RPMI7951 (cell line): ENCODE measurements at regions not wholly inside any gene's neighbourhood (a gene's known extent, or its start where the extent isn't known, plus 50 kb on each side); places are given as distances from the start of the nearest gene placed in this dataset.

Experiments used
- DNase-seq: peaks from one replicate; pipeline ENCODE4 v3.0.0-alpha.2; 2012; ENCODE audit warnings: low read depth

DNA sequence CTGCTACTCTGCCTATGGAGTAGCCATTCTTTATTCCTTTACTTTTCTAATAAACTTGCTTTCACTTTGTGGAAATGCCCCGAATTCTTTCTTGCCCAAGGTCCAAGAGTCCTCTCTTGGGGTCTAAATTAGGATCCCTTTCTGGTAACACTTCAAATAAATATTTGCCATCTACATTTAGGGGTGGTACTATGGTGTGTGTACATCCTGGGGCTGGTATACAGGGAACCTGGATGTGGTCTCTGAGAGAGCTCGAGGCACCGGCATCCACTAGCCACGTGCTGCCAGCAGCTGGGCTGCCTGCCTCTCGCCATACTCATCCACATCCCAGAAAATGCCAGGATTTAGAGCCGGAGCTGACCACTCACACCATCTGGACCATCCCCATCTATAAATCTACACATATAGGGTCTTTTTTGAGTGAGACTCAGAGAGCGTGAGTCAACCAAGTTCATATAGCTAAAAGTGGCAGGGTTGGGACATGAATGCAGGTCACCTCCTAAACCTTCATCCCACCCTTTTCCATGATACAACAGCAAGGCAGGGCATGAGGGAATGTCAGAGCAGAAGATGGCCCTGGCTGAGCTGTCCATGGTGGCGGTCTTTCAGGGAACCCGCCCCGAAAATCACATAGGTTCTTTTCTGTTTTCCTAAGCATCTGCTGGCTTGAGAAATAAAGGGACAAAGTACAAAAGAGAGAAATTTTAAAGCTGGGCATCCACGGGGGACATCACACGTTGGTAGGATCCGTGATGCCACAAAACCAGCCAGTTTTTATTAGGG lies 76.6 kb upstream of the F3 start:
- DNase-seq, result no peak

DNA sequence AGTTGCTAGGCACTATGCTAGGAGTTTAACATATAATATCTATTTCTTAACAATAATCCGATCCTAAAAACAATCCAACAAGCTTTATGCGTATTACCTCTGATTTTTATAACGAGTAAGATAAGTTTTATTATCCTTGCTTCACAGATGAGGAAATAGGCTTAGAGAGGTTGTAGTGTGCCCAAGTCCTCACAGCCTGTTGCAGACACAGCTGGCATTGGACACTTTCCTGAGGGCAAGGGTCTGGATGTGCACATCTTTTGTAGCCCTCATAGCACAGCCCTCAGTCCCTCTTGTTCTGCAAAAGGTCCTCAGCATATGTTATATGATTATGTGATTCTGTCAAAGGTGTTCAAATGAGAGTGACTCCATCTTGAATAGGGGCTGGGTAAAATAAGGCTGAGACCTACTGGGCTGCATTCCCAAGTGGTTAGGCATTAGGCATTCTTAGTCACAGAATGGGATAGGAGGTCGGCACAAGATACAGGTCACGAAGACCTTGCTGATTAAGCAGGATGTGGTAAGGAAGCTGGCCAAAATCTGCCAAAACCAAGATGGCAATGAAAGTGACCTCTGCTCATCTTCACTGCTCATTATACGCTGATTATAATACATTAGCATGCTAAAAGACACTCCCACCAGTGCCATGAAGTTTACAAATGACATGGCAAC lies 75.7 kb upstream of the F3 start:
- peak; percentile 97 for DNase-seq

DNA sequence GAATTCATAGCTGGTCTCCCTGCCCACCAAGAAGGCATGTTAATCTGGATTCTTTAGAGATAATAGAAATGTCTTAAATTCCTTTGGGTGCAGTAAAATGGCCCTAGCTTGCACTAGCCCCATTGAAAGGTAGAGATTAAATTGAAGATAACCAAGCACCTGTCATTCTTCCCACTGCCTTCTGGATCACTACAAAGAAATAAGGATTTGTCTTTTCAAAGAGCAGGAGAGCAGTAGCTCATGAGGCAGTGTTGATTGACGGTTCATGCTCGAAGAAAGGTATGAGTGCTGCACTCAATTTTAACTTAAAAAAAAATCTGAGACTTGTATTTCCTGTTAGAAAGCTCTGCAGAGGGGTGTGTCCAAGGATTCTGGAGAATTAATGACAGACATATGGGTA lies 74.9 kb upstream of the F3 start:
- no peak for DNase-seq

DNA sequence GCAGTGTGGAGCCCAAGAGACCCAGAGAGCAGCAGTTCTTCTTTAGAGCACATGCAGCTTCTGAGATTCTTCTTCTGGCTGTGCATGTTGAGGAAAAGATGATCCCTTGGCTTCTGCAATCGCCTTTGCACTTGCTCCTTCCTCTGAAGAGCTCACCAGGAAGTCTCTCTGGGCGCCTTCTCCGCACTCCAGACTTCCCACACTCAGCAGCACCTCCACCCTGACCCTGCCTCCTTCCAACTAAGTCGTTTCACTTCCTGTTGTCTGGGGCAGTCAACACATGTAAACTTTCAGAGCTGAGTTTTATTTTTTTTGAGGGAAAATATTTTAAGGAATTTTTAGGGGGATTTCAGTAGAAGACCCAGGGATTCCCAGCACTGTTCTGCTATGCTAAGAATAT lies 73.4 kb upstream of the F3 start:
- no peak for DNase-seq

DNA sequence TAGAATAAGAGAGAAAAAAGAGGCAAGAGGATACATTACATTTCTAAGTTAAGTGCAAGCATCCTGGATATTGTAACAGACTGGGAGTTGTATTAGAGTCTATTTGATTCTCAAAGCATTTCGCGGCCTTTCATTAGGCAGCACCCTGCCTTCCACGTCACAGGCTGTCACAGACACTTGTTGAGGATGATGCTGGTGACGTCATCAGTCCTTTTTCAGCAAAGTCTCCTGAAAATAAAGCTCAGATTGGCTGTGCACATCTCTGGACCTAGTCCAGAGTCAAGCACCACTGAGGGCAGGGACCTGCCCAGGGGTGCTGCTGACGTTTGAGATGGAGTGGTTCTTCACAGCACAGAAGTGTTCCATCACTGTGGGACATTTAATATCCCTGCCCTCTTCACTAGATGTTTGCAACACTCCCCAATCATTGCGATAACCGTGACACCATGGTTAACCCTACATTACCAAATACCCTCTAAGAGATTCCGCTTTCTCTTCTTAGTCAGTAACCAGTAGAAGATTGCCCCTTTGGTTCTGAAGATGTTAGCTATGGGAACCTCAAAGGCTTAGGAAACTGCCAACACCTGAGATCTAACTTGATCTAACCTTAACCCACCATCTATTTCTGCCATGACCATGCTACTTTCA lies 72.7 kb upstream of the F3 start:
- no peak for DNase-seq

DNA sequence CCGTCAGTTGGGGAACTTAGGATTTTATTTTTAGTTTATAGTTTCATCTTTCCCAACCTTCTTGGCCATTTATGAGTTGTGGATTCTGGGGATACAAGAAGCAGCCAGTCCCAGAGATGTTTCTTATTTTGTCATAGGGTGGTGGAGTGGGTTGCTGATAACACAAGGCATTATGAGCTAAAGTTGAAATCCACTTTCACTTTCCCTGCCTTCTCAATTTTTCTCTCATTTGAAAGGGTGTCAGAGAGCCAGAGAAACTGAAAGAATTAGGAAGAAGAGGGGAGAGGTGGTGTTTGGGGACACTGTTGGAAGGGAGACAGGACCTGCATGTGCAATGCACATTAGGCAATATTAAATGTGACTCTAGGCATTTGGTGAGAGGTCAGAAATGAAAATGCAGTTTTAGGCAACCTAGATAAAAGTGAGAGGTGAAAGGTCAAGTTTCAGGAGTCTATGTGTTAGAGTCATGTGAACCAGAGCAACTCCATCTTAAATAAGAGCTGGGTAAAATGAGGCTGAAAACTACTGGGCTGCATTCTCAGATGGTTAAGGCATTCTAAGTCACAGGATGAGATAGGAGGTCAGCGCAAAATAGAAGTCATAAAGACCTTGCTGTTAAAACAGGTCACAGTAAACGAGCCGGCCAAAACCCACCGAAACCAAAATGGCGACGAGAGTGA lies 71.1 kb upstream of the F3 start:
- no peak for DNase-seq

DNA sequence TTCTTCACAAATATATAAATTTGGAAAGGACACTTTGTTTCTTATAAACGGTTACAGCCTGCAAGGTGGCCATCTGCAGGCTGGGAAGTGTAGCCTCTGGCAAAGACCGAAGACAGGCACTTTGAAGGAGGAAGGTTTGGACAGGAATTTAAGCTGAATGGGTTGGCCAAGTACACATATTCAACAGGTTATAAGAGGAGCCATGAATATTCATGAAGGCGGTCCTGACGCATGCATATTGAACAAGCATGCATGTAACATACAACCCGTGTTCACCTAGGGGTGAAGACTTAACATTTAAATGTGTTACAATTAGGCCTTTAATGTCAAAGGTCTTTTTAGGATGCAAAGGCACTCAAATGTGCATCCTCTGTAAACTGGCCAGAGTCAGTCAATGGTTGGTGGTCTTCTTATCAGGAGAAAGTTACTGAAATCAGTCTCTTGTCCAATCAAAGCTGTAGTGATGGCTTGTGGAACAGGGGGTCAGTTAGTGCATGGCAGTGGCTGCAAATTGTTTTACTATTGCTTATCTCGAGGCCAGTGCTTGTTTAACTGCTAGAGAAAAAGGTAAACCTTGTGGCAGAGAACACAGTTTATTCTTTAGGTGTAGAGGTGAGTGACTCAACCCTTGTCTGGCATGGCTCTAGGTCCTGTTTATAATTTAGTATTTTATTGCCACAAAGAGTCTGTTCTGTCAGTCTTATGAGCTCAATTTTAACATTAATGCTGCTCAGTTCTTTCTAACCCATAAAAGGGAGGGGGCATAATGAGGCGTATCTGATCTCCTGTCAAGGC lies 70.3 kb upstream of the F3 start:
- no peak for DNase-seq

DNA sequence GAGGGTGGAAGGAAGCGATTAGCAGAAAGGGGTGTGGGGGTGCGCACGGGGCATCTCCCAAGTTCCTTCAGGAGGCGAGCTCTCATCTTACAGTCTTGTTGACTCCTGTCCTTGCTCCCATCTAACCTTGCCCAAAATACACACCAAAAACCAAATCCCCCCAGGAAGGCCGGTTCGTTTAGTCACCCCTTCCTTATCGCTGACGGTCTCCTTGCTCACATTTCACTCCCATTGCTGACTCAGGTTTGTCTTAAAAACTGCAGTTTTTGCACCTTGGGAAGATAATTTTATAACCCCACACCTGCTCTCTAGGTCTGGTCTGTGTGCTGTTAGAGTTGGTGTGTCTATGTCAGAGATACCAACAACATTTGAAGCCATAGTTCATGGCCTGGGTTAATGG lies 68.1 kb upstream of the F3 start:
- no peak for DNase-seq

DNA sequence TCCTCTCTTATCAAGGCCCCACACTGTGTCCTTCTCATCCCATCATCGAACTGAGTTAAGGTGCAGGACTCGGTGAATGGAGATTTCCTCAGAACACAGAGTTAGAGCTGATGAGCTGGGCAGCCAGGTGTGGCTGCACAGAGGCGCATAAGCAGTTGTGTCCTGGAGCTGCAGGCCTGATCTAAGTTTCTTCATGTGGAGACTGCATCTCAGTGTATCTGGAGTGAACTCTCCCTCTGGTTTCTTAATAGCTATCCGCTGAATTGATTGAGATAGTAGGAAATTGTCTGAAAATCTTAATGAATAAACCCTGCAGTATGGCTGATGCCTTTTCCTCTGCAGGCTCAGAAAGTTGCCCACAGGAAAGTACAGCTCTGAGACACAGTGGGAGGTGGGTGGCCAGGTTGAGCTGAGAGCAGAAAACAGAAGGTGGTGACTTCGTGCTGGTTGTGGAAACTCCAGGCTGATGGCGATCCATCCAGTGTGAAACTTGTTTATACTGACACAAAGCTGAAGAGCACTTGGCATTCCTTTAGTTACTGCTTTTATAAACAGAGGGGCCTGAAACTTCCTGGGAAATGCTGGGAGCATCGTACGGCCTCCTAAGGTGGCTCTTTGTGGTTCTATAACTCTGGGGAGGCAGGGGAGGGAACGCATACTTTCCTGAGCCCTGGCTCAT lies 67.4 kb upstream of the F3 start:
- no peak for DNase-seq

DNA sequence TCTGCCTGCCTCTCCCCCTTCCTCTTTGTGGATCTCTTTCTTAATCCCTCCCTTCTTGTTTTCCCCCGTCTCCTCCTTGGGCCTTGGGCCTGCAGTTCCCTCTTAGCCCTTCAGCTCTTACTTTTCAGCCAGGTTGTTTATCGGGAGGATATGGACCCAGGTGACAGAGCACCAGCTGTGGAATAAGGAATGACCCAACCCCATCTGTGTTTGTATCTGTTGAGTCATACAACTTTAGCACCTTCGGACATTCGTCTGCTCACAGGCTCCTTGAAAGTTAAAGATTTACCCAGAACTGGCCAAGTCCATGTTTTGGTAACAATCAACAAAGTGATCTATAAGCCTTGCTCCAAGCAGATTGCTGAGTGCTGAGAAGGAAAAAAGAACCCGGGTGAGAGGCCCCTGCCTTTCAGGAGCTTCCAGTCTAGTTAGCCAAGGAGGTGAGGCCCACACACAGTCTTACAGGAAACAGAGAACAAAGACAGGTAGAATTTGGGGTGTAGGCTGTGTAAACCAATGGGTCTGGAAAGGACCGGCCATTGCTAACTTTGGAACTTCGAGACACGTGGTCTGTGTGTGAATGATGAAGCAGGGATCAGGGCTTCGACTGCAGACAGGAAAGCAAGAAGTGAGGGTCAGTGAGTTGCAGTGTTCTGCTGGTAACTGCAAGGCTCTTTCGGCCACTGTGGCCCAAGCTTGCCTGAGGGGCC lies 66.7 kb upstream of the F3 start:
- no peak for DNase-seq

DNA sequence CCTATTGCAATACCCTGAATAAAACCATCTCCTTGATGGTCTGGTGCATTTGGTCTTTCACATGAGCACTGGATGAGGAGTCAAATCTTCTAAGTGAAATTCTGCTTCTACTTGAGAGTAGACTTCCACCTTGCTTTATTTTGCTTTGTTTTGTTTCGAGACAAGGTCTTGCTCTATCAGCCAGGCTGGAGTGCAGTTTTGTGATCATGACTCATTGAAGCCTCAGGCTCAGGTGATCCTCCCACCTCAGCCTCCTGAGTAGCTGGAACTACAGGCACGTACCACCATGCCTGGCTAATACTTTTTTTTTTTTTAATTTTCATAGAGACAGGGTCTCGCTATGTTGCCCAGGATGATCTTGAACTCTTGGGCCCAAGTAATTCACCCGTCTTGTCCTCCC lies 65.8 kb upstream of the F3 start:
- DNase-seq, result no peak

DNA sequence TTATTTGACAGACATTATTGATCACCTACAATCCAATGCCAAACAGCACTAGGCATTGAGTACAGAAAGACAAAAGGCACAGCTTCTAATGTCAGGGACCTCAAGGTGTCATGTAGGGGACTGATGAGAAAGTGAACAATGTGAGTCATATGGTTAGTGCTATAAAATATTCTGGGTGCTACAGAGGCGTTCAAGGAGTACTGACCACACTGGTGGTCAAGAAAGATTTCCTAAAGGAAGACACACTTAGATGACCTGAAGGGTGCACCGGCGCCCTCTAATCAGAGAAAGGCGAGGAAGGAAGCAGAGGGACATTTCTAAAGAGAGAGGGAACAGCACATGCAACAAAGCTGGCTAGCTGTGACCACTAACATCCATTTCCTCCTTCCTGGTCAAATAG lies 64.9 kb upstream of the F3 start:
- peak; percentile 46 for DNase-seq

DNA sequence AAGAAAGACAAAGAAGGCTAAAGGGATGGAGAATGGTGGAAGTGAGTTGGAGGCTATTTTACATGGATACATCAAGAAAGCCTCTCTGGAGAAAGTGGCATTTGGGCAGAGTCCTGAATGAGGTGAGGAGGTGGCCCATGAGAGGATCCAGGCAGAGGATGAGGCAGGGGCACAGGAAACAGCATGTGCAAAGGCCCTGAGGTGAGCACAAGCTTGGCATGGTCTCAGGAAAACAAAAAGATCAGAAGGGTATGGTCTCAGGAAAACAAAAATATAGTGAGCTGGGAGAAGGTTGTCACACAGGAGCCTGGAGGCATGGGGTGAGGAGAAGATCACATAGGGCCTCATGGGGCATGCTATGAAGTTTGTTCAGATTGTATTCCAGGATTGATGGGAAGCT lies 62.1 kb upstream of the F3 start:
- no peak for DNase-seq

DNA sequence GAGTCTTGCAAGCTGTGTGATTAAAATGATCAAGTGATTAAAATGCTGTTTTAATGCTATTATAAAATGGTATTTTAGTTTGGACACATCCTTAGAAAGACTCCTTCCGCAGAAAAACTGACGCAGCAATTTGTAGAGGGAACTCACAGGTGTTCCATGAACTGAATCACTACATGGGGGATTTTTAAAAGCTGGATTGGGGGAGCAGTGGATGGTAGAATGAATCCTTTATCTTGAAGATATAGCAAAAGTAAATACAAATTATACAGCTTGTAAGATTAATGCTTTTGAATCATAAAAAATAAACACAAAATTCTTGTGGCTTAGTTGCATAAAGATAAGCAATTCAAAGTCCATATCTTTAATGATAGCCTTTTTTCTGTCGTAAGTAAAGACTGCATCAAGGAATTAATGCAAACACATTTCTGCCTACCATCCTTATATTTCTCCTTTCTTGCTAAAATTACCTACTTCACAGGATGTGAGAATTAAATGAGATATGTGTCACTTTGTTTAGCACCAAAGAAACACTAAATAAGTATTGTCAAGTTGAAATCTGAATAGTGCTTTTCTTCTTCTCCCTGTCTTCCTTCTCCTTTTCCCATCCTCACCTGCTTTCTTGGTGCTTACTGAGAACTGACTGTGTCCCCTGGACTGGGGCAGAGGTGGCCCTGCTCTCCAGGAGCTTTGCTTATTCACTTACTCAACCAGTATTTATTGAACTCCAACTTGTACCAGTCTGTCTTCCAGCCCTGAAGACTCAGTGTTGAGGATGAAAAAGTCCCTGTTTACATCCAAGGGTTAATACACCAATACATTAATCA lies 61.5 kb upstream of the F3 start:
- DNase-seq, result peak; percentile 72

DNA sequence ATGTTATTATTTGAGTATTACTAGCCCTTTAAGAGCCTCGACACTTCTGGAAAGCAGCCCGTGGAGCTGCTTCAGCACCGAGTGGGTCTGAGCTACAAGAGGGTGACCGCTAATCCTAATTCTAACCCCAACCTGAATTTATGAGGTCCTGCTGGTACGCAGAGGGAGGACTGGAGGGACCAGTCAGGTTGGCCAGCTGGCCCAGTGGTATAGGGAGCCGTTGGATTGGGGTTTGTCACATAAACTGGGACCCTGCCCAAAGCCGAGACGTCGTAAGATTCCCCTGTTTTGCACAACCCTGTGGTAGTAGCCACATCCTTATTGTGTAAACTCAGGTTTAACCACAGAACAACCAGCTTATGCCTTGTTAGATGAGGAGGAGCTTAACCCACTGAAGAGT lies 60.8 kb upstream of the F3 start:
- peak; percentile 97 for DNase-seq

DNA sequence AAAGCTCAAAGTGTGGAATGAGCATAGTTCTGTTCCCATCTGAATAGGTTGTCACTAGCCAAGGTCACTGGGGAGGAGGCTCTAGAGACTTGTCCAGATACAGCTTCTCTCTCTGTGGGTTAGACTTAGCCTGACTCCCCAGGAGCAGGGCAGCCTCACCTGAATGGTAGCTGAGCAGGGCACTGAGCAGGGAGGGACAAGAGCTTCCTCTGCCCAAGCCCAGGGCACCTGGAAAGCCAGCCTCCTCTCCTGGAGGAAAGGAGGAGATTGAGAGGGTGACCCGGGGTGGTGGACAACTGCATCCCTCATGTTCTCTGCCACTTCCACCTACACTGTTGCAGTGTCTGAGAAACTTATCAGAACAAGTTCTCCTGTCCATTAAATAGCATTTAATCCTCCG lies 59.0 kb upstream of the F3 start:
- DNase-seq, result no peak

DNA sequence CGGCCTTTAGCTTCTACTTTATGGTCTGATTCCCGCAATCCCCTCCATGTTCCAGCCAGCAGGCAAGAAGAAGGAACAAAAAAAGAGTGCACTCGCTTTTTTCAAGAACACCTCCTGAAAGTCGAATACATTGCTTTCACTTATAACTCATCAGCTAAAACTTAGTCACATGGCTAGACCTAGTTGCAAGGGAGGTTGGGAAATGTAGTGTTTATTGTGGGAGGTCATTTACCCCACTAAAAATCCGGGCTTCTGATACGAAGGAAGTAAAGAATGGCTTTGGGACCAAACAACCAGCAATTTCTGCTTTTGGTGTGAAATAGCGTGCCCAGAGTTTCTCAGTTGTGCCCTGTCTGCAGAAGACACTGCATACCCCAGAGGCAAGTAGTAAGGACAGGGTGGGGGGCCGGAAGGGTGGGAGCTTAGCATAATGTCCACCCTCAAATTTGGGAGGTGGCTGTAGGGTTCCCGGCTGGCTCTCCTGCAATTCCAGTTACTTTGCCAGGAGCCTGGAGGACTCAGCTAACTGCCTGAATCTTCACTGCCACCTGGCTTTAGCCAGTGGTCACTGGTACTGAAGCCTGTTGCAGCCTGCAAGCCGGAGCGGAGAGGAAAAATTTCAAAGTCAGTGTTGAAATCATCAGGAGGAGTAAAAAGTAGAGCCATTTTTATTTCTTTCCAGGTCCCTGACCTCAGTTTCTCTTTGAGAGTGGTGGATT lies 57.7 kb upstream of the F3 start:
- peak; percentile 57 for DNase-seq

DNA sequence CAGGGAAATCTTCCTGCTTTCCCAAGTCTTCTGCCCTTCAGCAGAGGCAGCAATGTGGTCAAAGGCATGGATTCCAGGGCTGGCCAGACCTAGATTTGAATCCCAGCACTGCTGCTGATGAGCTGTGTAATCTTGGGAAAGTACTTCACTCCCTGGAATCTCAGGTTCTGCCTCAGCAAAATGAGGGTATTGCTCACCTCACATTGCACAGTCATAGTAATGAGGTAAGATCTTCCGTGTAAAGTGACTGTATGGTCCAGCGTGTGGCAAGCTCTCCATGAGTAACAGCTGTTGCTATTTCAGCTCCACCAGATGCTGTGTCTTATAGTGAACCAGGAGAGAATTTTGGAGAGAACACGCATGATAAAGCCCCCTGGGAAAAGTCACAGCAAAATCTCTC lies 56.1 kb upstream of the F3 start:
- DNase-seq, result peak; percentile 86

DNA sequence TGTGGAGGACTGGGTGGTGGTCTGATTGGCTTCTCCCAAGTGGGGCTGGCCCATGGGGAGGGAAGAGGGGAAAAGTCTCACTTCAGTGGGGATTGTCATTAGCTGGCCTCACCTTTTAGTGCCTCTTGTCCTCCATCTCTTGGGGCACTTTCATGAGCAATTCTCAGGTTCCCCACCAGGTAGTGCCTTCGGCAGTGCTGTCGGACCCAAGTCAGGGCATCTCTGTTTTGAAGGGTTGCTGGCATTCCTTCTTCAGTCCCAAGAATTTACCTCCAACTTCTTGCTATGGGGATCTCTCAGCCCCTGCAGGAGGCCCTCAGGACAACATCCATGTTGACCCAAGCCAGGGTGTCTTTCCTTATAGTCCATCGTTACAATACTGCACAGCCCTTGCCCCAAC lies 54.7 kb upstream of the F3 start:
- no peak for DNase-seq
